GM23338 (cell line): ENCODE measurements at regions not wholly inside any gene's neighbourhood (a gene's known extent, or its start where the extent isn't known, plus 50 kb on each side); places are given as distances from the start of the nearest gene placed in this dataset.

Experiments
- ATAC-seq: fragments of 200-7000 bp; cut with Tn5 transposase; 3 replicates; pipeline ENCODE4 v1.9.1; 2020
- DNase-seq: peaks from one replicate; pipeline ENCODE4 v3.0.0-alpha.2; 2015; ENCODE audit warnings: low spot score
- H2AFZ ChIP-seq: fragments of 200-600 bp; sonication (generic); 2 replicates; pipeline ENCODE4 v1.8.0; 2016; ENCODE audit warnings: antibody characterized with exemption, mild to moderate bottlenecking, moderate library complexity
- H3F3A ChIP-seq: fragments of 200-600 bp; sonication (generic); replicated peaks from 2 replicates; pipeline ENCODE4 v1.8.0; 2017; ENCODE audit warnings: antibody characterized with exemption, mixed run types, low read depth
- H3K27ac ChIP-seq: fragments of 200-600 bp; sonication (generic); 2 replicates; pipeline ENCODE4 v1.6.1; 2016; ENCODE audit warnings: low read depth
- H3K27me3 ChIP-seq: fragments of 200-600 bp; sonication (generic); 2 replicates; pipeline ENCODE4 v1.8.0; 2016; ENCODE audit warnings: mild to moderate bottlenecking, mixed run types, moderate library complexity; ENCODE audit not compliant: insufficient read depth
- H3K36me3 ChIP-seq: fragments of 200-600 bp; sonication (generic); 2 replicates; pipeline ENCODE4 v1.8.0; 2016; ENCODE audit warnings: mild to moderate bottlenecking; ENCODE audit not compliant: insufficient read depth
- H3K4me1 ChIP-seq: fragments of 200-600 bp; sonication (generic); 2 replicates; pipeline ENCODE4 v1.8.0; 2016; ENCODE audit warnings: mild to moderate bottlenecking, moderate library complexity; ENCODE audit not compliant: insufficient read depth
- H3K4me2 ChIP-seq: fragments of 200-600 bp; sonication (generic); 2 replicates; pipeline ENCODE4 v1.7.1; 2017; ENCODE audit warnings: mixed run types
- H3K4me3 ChIP-seq: fragments of 200-600 bp; sonication (generic); 2 replicates; pipeline ENCODE4 v1.6.1; 2016; ENCODE audit warnings: mixed run types
- H3K79me2 ChIP-seq: fragments of 200-600 bp; sonication (generic); replicated peaks from 2 replicates; pipeline ENCODE4 v1.8.0; 2017; ENCODE audit warnings: mild to moderate bottlenecking; ENCODE audit not compliant: insufficient read depth
- H3K9me2 ChIP-seq: fragments of 200-600 bp; sonication (generic); 2 replicates; pipeline ENCODE4 v1.8.0; 2017; ENCODE audit not compliant: insufficient read depth
- H4K20me1 ChIP-seq: fragments of 200-600 bp; sonication (generic); replicated peaks from 2 replicates; pipeline ENCODE4 v1.8.0; 2017; ENCODE audit warnings: mild to moderate bottlenecking; ENCODE audit not compliant: insufficient read depth
- H3K27ac Mint-ChIP-seq: 2 replicates; pipeline ENCODE4 v1.8.0; 2020; ENCODE audit warnings: inconsistent platforms, mild to moderate bottlenecking, moderate library complexity, mixed read lengths
- H3K27me3 Mint-ChIP-seq: 3 replicates; pipeline ENCODE4 v1.8.0; 2022; ENCODE audit warnings: low read depth, mild to moderate bottlenecking, moderate library complexity, mixed read lengths, inconsistent platforms; ENCODE audit not compliant: insufficient read depth, poor library complexity
- H3K36me3 Mint-ChIP-seq: 3 replicates; pipeline ENCODE4 v1.8.0; 2021; ENCODE audit warnings: low read depth, mild to moderate bottlenecking, inconsistent platforms, moderate library complexity, mixed read lengths
- H3K4me1 Mint-ChIP-seq: 3 replicates; pipeline ENCODE4 v1.8.0; 2020; ENCODE audit warnings: mild to moderate bottlenecking, inconsistent platforms, mixed read lengths
- H3K4me3 Mint-ChIP-seq: 3 replicates; pipeline ENCODE4 v1.8.0; 2021; ENCODE audit warnings: moderate library complexity, mild to moderate bottlenecking, inconsistent platforms, mixed read lengths
- H3K9me3 Mint-ChIP-seq: 3 replicates; pipeline ENCODE4 v1.8.0; 2020; ENCODE audit warnings: moderate library complexity, mild to moderate bottlenecking, inconsistent platforms, mixed read lengths
- CTCF ChIP-seq, 2 experiments: fragments of 200-600 bp in 1 of 2; sonication (generic) in 1 of 2; conservative IDR thresholded peaks; 2 replicates each; pipeline versions ENCODE4 v1.5.1 to v1.6.1; 2016 to 2017; ENCODE audit warnings: antibody characterized with exemption in 2 of 2, low read depth in 2 of 2, mild to moderate bottlenecking in 2 of 2, moderate library complexity in 1 of 2
- EZH2 ChIP-seq: fragments of 200-600 bp; sonication (generic); IDR thresholded peaks from one replicate; pipeline ENCODE4 v1.8.0; 2017; ENCODE audit warnings: antibody characterized with exemption, mild to moderate bottlenecking, low read depth; ENCODE audit not compliant: unreplicated experiment
- JUNB ChIP-seq: IDR thresholded peaks from one replicate; pipeline ENCODE4 v1.6.1; 2016; ENCODE audit warnings: antibody characterized with exemption; ENCODE audit not compliant: unreplicated experiment
- NANOG ChIP-seq: IDR thresholded peaks from 2 replicates; pipeline ENCODE4 v1.6.1; 2016; ENCODE audit warnings: antibody characterized with exemption, borderline replicate concordance
- POLR2AphosphoS5 ChIP-seq: IDR thresholded peaks from 2 replicates; pipeline ENCODE4 v1.6.1; 2016; ENCODE audit warnings: antibody characterized with exemption, low read depth
- REST ChIP-seq: IDR thresholded peaks from one replicate; pipeline ENCODE4 v1.6.1; 2018; ENCODE audit warnings: antibody characterized with exemption; ENCODE audit not compliant: unreplicated experiment
- ZNF114 ChIP-seq: fragments of 250-450 bp; sonication (Bioruptor Pico); IDR thresholded peaks from 2 replicates; pipeline ENCODE4 v1.5.0; 2020; ENCODE audit warnings: mild to moderate bottlenecking, moderate library complexity
- ZNF331 ChIP-seq: fragments of 250-450 bp; sonication (Bioruptor Pico); IDR thresholded peaks from 2 replicates; pipeline ENCODE4 v1.5.0; 2020; ENCODE audit warnings: low read depth, mild to moderate bottlenecking, moderate library complexity

GRCh38 chr2:18690342-18690741, 101.0 kb upstream of the NT5C1B start:
- peak; percentile 99 for ATAC-seq
- peak; percentile 84 for DNase-seq

GRCh38 chr2:18684206-18685038, 95.1 kb upstream of the NT5C1B start:
- H4K20me1 ChIP-seq, result no peaks in the 10 kb centered on the region
- no peaks in the 10 kb centered on the region for H3K36me3 ChIP-seq
- H3K27ac ChIP-seq, result no peak overlapping the region
- no peak overlapping the region for H3K4me3 Mint-ChIP-seq
- DNase-seq (no peak), ATAC-seq (no peak)
- H3K27me3 Mint-ChIP-seq, result no peaks in the 10 kb centered on the region
- no peak overlapping the region for H3K27ac Mint-ChIP-seq
- H3K4me1 ChIP-seq, result no peaks in the 10 kb centered on the region
- H3F3A ChIP-seq, result no peaks in the 10 kb centered on the region
- no peaks in the 10 kb centered on the region for H3K27me3 ChIP-seq
- H3K4me3 ChIP-seq, result no peak overlapping the region
- no peaks in the 10 kb centered on the region for H3K36me3 Mint-ChIP-seq
- H3K4me1 Mint-ChIP-seq, result no peaks in the 10 kb centered on the region
- no peak overlapping the region for H2AFZ ChIP-seq
- H3K9me3 Mint-ChIP-seq, result no peaks in the 10 kb centered on the region
- no peaks in the 10 kb centered on the region for H3K9me2 ChIP-seq
- no peak overlapping the region for H3K4me2 ChIP-seq
- no peaks in the 10 kb centered on the region for H3K79me2 ChIP-seq
- TF ChIP-seq ZNF331 (no peak), NANOG (no peak), EZH2 (no peak), POLR2AphosphoS5 (no peak), ZNF114 (CRISPR knock-in tag) (no peak), JUNB (no peak), REST (no peak)

More at GRCh38 chr2:18690342-18690741, 101.0 kb upstream of the NT5C1B start:
- no peaks in the 10 kb centered on the region for H3K36me3 Mint-ChIP-seq
- H3K9me3 Mint-ChIP-seq, result no peaks in the 10 kb centered on the region
- H3K4me1 ChIP-seq, result no peaks in the 10 kb centered on the region
- H3K4me1 Mint-ChIP-seq, result no peaks in the 10 kb centered on the region
- H3K27ac ChIP-seq, result no peak overlapping the region
- no peaks in the 10 kb centered on the region for H3K27me3 Mint-ChIP-seq
- peak overlapping the region; percentile 95; the same call in 1 of the 2 replicates for H2AFZ ChIP-seq
- no peak overlapping the region for H3K4me3 ChIP-seq
- H3F3A ChIP-seq, result no peaks in the 10 kb centered on the region
- H4K20me1 ChIP-seq, result no peaks in the 10 kb centered on the region
- no peak overlapping the region for H3K4me3 Mint-ChIP-seq
- H3K27me3 ChIP-seq, result no peaks in the 10 kb centered on the region
- H3K9me2 ChIP-seq, result no peaks in the 10 kb centered on the region
- no peaks in the 10 kb centered on the region for H3K36me3 ChIP-seq
- H3K79me2 ChIP-seq, result no peaks in the 10 kb centered on the region
- no peak overlapping the region; the same call in 1 of the 2 replicates for H3K4me2 ChIP-seq
- TF ChIP-seq CTCF (conservative IDR thresholded peaks at IDR 0.05; ENCODE audit: low read depth in 2 of 2) (peak; percentile 91 to 93), JUNB (no peak)
- no peak overlapping the region for H3K27ac Mint-ChIP-seq
